A549 (cell line): ENCODE measurements at regions not wholly inside any gene's neighbourhood (a gene's known extent, or its start where the extent isn't known, plus 50 kb on each side); places are given as distances from the start of the nearest gene placed in this dataset.

ENCODE experiments used
- CHD4 ChIP-seq: fragments of 200-600 bp; sonication (generic); IDR thresholded peaks from 2 replicates; pipeline ENCODE4 v1.6.1; 2016; ENCODE audit warnings: antibody characterized with exemption, mild to moderate bottlenecking, borderline replicate concordance
- CTCF ChIP-seq: fragments of >200 bp; sonication (Bioruptor Twin); formaldehyde crosslinking; IDR thresholded peaks from 3 replicates; pipeline ENCODE4 v1.5.1; 2016
- EP300 ChIP-seq, 2 experiments: fragments of >200 bp; sonication (Bioruptor Twin); formaldehyde crosslinking; IDR thresholded peaks; 2 replicates in 1 of 2; 3 replicates in 1 of 2; pipeline ENCODE4 v1.6.1; 2016 to 2017
- FOSB ChIP-seq: fragments of 250-450 bp; sonication (Bioruptor Pico); IDR thresholded peaks from 2 replicates; pipeline ENCODE4 v1.5.0; 2020; ENCODE audit warnings: mild to moderate bottlenecking, moderate library complexity
- HES2 ChIP-seq: fragments of >200 bp; sonication (Bioruptor Twin); formaldehyde crosslinking; IDR thresholded peaks from 2 replicates; pipeline ENCODE4 v1.6.1; 2016
- HEYL ChIP-seq: fragments of 250-450 bp; sonication (Bioruptor Pico); IDR thresholded peaks from 2 replicates; pipeline ENCODE4 v1.8.0; 2021; ENCODE audit warnings: mild to moderate bottlenecking, moderate library complexity
- JUN ChIP-seq, 2 experiments: fragments of >200 bp; sonication (Bioruptor Twin); formaldehyde crosslinking; IDR thresholded peaks; 2 replicates in 1 of 2; 3 replicates in 1 of 2; pipeline ENCODE4 v1.6.1; 2016 to 2017
- MAX ChIP-seq: IDR thresholded peaks from 2 replicates; pipeline ENCODE4 v1.6.1; 2012
- MYC ChIP-seq: IDR thresholded peaks from 2 replicates; pipeline ENCODE4 v1.6.1; 2012; ENCODE audit warnings: mild to moderate bottlenecking, inconsistent platforms, low read length, improper control_type of control experiment, borderline replicate concordance
- PBX3 ChIP-seq: IDR thresholded peaks from 2 replicates; pipeline ENCODE4 v1.6.1; 2012
- POLR2A ChIP-seq: IDR thresholded peaks from 2 replicates; pipeline ENCODE4 v1.6.1; 2012; ENCODE audit warnings: mild to moderate bottlenecking, low read length
- REST ChIP-seq: fragments of 200-600 bp; sonication (generic); IDR thresholded peaks from 2 replicates; pipeline ENCODE4 v1.6.1; 2016; ENCODE audit warnings: antibody characterized with exemption, mild to moderate bottlenecking, moderate library complexity
- RFX5 ChIP-seq: fragments of 450-650 bp; IDR thresholded peaks from 2 replicates; pipeline ENCODE4 v1.7.1; 2014; ENCODE audit warnings: antibody characterized with exemption, mild to moderate bottlenecking, moderate library complexity

- TF ChIP-seq CTCF (no peak), EP300 (IDR thresholded peaks at IDR 0.05) (no peak), POLR2A (no peak), REST (no peak), JUN (IDR thresholded peaks at IDR 0.05) (no peak), CHD4 (no peak), HEYL (CRISPR knock-in tag) (no peak), HES2 (no peak), PBX3 (no peak), FOSB (CRISPR knock-in tag) (no peak), MYC (no peak), MAX (no peak), RFX5 (no peak)
Observed at GRCh38 chr16:80085606-80086005, 455.2 kb upstream of the DYNLRB2 start.
